NCI-H526 (cell line): ENCODE measurements at regions not wholly inside any gene's neighbourhood (a gene's known extent, or its start where the extent isn't known, plus 50 kb on each side); places are given as distances from the start of the nearest gene placed in this dataset.

Experiments used
- DNase-seq, 2 experiments: peaks; one replicate each; lab custom pipeline; 2025; lab: John Stamatoyannopoulos, UW

DNA sequence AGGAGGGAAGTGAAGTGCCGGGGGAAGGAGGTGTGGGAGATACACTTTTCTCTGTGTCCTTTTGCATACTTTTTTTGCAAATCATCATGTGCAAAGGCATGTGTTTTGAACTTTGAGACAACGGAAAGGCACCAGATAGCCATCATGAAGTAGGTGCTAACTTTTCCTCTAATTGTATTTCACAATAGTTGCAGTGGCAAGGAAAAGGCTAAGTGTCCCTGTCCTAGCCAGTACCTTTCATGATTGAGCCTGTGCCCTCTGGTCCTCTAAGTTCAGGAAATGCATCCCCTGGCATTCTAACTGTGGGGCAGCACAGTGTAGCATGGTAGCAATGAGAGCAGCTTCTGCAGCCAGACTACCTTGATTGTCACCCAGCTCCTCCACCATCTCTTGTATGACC, 186.2 kb downstream of the ADSS2 start:
- DNase-seq: no peak

DNA sequence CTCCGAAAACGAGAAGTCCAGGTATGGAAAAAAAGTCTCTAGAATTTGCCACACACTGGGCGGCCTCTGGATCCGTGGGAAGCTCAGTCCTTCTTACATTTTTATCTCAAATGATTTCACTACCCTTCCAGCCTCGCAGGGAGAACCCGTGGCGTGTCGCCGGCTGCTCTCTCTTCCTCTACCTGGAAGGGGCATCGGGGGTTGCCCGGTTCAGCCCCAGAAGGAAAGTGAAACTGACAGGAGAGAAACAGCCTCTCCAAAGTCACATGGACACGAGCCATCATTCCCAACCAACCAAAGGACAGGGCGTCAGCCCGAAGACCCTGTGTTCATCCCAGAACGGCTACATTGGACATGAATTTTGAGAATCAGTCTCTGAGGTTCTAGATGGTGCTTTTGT, 182.5 kb downstream of the ADSS2 start:
- no peak for DNase-seq

DNA sequence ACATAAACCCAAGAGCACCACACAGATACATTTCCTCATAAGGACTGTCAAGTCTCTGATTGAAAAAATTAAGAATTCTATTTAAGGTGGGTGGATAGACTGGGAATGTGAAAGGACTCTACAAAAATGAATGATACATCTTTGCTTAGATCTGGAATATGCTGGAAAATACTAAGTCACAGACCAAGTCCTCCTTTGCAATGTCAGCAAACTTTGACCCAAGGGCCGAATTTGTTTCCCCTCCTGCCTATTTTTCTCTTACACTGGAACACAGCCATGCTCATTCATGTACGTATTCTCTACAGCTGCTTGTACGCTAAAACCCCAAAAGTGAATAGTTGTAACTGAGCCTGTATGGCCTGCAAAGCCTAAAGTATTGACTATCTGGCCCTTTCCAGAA, 180.7 kb downstream of the ADSS2 start:
- DNase-seq: no peak

DNA sequence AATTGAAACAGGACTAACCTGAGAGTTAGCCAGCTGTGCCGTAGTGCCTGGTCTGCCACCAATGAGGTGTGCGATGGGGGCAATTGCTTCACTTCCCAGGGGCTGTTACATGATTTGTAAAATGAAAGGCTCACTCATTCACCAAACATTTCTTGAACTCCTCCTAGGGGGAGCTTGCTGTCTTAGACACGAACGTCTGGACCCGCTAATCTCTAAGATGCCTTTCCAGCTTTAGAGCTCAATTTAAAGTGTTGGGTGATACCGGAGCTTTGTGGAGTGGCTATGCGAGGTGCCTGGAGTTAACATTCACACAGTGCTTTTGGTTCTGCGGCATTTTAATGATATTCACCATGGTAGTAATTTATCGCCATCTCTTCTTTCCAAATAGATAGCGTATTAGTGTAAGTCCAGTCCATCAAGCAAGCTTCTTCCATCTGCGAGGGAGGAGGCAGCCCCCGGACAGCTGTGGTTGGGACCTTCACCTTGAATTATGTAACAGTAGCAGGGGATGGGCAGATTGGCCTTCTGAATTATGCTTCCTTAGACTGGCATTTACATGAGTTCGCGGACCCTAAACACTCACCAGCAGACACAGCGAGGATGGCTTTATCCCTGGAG, 179.9 kb downstream of the ADSS2 start:
- no peak for DNase-seq

DNA sequence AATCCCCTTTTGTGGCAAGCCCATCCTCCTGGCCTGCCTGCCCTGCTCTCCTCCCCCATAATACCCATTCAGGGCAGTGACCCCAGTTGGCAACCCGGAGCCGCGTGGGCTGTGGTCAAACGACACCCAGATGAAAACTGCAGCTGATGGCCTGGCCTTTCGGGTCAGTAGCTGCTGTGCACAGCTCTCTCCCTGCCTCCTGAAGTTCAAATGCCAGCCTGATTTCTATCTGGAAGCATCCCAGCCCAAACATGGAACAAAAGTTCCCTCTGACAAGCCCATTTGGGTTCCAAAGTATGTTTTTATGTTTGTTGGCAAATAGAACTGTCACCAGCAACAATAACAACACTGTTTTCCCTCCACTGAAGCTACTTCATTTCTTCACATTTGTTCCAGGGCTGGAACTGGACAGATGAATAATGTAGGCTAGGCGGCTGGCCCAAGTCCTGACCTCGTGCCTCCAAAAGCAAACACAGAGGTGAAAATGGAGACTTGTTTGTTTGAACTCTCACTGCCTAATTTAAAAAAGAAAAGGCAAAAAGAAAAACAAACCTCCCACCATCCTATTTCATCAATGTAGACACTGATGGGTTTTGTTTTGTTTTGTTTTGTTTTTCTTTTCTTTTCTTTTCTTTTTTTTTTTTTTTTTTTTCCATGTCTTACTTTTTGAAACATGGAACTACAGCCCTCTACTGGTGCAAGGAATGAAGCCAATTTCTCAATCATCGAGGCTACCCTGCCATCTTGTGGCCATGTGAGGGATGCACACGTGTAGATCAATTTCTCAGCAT, 179.0 kb downstream of the ADSS2 start:
- peak; percentile 28 to 71 for DNase-seq

DNA sequence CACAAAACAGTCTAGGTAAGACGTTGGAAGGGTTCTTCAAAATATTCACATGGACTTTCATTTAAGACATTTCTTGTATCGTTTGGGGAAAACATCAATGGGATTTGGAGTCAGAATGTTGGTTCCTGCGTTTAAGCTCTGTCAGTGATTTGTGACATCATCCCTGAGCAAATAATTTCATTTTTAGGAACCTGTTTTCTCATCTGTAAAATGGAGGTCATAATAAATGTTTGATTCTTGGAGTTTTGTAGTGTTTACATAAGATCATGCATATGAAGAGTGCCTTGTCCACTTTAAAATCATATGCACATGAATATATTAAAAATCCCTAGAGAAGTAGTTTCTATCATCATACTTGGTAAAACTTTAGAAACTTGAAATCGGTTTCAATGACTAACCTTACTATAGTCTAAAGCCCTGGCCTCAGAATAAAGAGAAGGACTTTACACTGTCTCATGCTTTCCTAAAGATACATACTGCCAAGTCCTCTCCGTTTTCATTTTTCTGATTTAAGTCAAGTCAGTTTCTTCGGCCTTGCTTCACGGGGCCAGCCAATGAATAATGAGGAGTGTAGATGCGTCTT, 178.4 kb downstream of the ADSS2 start:
- no peak for DNase-seq

DNA sequence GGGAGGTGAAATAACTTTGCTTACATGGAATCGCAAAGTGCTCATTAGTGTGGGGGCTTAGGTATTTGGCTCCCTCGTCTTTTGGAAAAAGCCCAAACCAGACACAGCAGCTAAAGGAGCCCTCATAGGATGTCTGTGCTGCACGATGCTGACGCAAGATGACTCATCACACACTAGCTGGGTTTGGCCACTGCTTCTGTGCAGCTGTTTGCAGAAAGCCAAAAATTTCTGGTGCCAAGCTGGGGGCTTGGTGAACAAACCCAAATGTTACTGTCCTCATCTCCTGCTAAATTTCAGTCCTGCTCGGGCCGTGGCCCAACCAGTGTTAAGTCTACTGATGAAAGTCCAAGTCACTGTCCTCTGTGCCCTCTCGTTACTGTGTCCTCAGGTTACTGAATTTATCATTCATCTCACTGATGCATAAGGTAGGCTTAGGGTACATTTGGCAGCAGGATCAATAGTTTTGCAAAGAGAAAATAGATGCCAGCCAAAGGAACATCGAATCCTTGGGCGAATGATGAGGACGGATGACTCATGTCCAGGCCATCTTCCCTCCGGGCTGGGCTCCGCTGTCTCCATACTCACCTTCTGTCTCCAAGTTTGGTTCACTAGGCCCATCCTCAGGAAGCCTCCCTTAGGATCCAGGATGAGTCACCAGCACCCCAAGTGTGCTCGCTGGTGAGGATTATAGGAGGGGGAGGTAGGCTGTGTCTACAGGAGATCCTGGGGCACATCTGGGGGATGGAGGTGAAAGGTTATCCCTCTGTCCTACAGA, 177.7 kb downstream of the ADSS2 start:
- DNase-seq: no peak

DNA sequence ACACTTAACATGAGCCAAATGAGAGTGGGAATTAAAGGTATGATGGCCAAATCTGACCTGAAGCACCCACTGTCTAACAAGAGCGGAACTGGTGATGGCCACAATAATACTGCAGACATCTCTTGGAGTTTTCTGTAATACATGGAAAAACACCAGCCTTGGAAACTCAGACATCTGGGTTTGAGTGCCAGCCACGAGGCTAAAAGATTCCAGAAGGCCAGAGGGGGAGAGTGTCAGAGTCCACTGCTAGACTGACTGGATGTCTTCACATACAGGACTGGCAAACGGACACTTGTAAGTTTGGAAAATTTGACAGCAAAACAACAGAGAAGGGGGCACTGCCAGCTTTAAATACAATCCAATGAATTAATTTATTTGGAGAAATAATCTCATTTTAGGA, 175.1 kb downstream of the ADSS2 start:
- no peak for DNase-seq

DNA sequence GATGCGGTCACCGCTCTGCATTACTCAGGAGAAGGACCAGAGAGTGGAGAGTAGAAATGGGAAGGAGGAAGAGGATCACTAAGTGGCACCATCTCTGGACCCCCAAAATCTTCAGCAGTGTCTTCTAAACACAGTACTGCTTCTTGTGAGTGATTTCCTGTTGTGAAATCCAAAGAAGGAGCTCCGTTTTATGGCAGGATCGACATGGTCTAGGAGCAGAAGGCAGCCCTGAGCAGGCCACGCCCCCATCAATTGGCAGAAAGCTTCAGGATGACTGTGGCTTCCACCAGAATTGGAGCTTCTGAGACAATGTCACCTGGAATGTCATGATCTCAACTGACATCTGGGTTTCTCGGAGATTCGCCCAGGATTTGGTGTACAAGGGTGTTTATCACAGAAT, 171.5 kb downstream of the ADSS2 start:
- no peak for DNase-seq

DNA sequence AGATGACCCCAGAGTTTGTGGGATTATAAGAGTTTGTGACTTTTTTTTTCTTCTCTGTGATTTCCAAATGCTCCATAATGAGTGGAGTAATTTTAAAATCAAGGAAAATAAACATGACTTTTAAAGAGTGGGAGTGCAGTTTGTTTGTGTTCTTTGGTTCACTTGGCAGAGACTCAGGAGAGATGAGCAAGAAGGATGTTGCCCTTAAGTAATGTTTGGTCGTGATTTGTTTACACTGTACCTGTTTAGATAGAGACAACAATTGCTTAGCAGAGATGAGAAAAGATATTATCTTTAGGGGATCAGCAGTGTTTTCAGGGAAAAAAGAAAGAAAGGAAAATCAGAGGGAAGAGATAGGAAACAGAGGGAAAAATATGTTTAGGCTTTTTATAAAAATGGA, 170.8 kb downstream of the ADSS2 start:
- DNase-seq: no peak

DNA sequence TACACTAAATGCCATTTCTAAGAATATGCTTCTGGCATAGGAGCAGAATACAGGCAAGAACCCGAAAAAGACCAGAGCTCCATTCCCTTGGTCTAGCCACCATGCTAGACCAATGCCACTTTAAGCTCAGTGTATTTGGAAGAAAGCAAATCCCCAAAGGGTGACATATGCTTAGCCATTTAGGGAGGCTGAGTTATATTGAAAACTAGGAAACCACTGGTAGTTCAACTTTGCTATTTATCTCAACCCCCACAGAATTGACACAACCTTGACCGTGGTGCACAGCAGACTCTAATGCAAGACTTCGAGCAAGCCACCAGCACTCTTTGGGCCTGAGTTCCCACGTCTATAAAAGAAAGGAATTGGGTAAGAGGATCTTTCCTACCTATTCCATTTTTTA, 167.9 kb downstream of the ADSS2 start:
- DNase-seq: no peak

DNA sequence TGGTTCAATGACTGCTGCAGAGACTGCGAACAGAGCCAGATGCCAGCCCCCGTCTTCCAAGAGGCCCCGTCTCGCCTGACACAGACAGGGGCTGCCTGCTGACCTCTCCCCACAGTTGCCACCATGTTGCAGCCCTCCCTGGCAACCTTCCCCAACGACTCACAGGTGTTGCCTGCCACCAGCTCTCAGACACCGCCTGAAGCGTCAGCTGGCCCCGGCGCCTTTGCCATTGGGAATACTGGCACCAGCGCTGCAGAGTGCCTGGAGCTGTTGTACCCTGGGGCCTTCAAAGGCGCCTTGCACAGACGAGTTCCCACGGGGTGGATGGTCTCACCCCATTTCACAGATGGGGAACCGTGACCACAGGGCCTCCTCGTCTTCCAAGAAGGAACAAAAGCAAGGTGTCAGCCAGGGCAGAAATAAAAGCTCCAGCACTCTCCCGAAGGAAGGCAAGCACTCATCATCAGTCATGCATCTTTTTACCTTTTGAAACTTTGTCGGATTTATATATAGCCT, 167.0 kb downstream of the ADSS2 start:
- no peak for DNase-seq

DNA sequence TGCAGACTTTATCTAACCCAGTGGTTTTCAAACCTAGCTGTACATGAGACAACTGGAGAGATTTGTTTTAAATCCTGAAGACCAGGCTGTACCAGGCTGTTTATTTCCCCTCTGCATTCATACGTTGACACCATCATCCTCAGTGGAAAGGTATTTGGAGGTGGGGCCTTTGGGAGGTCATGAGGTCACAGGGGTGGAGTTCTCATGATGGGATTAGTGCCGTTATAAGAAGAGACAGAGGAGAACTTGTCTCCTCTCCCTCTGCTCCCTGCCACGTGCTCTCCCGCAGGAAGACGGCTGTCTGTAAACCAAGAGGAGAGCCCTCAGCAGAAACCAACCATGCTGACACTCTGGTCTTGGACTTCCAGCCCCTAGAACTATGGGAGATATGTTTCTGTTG, 165.4 kb downstream of the ADSS2 start:
- no peak for DNase-seq

DNA sequence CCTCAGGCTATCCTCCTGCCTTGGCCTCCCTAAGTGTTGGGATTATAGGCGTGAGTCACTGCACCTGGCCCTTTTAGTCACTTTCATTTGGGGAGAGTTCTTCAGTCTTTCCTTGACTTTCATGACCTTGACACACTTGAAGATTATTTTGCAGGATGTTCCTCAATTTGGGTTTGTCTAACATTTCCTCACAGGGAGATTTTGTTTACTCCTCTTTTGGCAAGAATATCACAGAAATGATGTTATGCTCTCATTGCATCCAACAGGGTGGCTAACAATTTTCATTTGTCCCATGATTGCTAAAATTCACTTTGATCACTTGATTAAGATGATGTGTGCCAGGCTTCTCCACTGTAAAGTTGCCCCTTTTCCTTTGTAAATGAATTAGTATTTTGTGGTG, 164.0 kb downstream of the ADSS2 start:
- DNase-seq: no peak

DNA sequence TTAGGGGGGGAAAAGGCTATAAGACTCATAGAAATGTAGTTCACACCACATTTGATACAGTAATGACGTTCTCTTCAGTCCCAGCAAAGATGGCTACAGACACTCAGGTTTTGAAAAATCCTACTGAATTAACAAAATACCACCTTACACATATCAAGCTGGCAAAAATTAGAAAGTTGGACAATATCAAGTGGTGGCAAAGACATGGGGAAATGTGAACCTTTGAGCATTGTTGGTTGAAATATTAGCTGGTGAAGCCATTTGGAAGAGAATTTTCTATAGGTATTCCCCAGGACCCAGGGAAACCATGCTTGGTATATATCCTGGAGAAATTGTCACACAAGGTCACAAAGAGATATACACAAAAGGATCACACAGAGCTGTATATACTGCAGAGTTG, 163.0 kb downstream of the ADSS2 start:
- DNase-seq: no peak

DNA sequence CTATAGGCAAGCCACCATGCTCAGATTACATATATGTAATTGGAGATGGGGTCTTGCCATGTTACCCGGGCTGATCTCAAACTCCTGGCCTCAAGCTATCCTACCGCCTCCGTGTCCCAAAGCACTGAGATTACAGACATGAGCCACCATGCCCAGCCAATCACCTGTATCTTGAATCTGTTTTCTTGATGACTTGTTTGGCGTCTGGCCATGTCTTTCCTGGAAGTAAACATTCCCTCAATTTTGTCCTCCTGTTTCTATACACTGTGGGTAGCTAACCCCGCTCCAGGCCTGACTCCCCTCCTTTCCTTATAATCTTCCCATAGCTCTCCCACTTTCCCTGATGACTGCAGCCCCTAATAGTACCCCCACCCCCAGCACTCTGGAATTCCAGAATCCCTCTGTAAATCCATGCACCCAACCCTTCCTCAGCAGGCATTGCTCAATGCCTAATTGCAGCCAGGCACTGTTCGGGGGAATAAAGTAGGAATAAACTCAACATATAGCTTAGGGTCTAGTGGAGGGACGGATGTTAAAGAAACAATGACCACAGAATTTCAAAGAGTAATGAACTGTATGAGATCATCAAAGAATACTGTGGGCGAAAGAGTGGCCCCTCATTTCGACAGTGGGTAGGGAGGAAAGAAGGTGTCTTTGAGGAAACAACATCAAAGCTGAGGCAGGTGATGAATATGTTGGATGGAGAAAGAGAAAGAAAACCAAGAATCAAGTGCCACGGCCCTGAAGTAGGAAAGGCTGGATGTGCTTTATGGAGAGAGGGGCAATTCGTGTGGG, 161.5 kb downstream of the ADSS2 start:
- no peak for DNase-seq

DNA sequence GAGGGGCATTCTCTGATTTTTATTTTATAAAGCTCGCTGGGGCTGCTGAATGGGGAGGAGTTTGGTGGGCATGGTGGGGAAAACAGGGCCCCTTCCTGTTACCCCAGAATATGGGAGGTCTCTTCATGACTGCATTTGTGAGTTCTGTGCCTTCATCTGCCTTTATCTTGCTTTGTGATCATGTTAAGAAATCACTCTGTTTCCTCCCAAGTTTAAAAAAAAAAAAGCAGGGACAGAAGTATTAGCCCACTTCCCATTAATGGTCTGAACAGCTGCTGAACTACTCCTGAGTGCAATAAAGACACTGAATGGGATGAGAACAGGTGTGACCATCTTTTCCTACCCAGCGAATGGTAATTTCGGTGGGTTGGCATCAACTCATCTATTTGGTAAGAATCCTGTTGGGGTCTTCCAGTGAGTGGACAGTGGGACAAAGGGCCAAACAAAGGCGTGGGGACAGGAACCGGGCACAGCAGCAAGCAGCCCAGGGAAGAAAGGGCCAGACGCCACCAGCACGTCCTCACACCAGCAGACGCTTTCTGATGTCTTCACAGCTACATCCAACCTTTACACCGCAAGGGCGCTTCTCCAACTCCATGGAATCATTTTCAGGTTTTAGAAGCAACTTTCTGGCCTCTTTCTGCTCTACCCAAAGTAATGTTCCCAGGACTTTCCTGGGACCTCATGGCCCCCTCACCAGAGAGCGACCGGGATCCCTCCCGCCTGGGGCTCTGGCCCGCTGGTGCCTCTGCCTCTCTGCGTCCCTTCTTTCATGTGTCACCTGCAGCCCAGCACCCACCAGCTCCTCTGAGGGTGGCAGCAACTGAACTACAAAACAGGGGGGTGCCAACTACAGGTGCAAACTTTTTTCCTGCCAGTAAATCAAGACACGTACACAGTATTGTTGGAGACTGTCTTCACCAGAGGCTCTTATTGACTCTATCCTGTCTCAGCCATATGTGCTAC, 160.2 kb downstream of the ADSS2 start:
- DNase-seq: no peak

DNA sequence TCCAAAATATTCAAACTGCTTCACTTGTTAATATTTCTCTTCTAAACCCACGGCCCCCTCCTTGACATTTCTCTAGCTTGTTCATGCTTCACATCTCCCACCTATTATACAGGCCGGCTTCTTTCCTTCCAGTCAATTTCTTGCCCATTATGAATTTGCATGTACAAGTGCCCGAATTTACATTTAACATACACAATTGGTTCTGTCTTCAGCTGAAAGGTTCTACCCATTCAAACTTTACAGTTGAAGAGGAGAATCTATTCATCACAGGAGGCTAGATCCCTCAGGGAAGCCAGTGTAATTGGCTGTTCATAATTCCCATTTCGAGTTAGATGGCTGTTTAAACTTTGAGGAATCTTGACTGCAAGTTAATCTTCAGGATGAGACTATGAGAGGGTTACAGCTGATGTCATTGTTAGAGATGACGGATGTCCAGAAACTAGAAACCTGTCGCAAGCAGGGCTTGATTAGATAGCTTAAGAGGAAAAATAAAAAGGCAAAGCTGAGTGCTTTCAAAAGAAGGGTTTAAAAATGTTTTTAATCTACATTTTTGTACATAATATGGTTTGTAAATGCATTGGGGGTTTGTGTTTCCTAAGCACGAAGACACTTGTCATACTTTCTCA, 157.0 kb downstream of the ADSS2 start:
- DNase-seq: peak; percentile 33 to 59

DNA sequence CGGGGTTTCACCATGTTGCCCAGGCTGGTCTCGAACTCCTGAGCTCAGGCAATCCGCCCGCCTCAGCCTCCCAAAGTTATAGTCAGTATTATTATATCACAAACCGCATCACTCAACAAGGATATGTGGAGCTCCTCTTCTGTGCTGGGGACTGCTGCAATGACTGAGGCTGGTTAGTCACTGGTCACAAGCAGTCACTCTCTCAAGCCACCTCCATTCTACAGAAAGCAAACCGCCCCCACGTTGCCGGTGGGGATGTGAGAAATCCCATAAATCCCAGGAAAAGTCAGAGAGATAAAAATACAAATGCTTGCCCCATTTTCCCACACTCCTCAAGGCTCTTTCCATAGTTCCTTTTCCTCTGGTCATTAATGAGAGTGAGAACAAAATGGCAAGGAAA, 155.7 kb downstream of the ADSS2 start:
- DNase-seq: no peak

DNA sequence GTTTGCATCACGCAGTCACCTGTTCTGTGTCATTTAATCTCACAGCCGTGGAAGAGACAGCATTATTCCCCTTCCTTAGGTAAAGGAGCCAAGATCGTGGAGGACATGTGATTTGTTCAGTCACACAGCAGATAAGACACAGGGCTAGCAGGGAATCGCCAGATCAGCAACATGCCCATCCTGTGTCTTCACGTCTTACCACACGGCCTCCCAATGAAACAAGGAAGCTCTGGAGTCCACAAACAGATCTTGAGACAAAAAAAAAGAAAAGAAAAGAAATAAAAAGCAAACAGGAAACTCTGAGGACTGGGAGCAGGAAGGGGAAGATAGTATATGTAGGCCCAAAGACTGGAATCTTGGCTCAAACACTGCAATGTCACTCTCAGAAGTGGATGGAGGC, 155.3 kb downstream of the ADSS2 start:
- no peak for DNase-seq
